ENCODE measurements at regions not wholly inside any gene's neighbourhood (a gene's known extent, or its start where the extent isn't known, plus 50 kb on each side); places are given as distances from the start of the nearest gene placed in this dataset.

- H3K4me1 ChIP-seq (ENCODE audit: control insufficient read depth, insufficient read depth, low read length) = no peaks in the 10 kb centered on the region
- no peak for DNase-seq
- H3K9me3 ChIP-seq (ENCODE audit: control insufficient read depth, low read depth, low read length) = no peaks in the 10 kb centered on the region
- H3K27ac ChIP-seq (ENCODE audit: low read length) = no peak overlapping the region
- no peaks in the 10 kb centered on the region for H3K36me3 ChIP-seq (ENCODE audit: control insufficient read depth, insufficient read depth, low read length)
- H3K27me3 ChIP-seq (ENCODE audit: control insufficient read depth, insufficient read depth, low read length) = no peaks in the 10 kb centered on the region
- 100% methylated on average over 1 of the region's 3 CpGs for WGBS (ENCODE audit: insufficient coverage, low lambda C conversion rate)
- no peak overlapping the region for H3K4me3 ChIP-seq (ENCODE audit: low read length)
Observed at GRCh38 chr7:82629583-82629982, 186.0 kb upstream of the CACNA2D1 start.

- no peaks in the 10 kb centered on the region for H3K4me1 ChIP-seq (ENCODE audit: control insufficient read depth, insufficient read depth, low read length)
- no peaks in the 10 kb centered on the region for H3K9me3 ChIP-seq (ENCODE audit: control insufficient read depth, low read depth, low read length)
- H3K27ac ChIP-seq (ENCODE audit: low read length) = no peak overlapping the region
- no peaks in the 10 kb centered on the region for H3K36me3 ChIP-seq (ENCODE audit: control insufficient read depth, insufficient read depth, low read length)
- no peak for DNase-seq
- H3K27me3 ChIP-seq (ENCODE audit: control insufficient read depth, insufficient read depth, low read length) = peaks cover 3% of the 10 kb centered on the region
- no CpG with 5 or more reads among the region's 2 CpGs for WGBS (ENCODE audit: insufficient coverage, low lambda C conversion rate)
- no peak overlapping the region for H3K4me3 ChIP-seq (ENCODE audit: low read length)
Observed at GRCh38 chr7:82625377-82625776, 181.8 kb upstream of the CACNA2D1 start.

- no CpG with 5 or more reads among the region's 1 CpG for WGBS (ENCODE audit: insufficient coverage, low lambda C conversion rate)
- H3K27me3 ChIP-seq (ENCODE audit: control insufficient read depth, insufficient read depth, low read length) = peaks cover 4% of the 10 kb centered on the region
Observed at GRCh38 chr7:82624965-82625364, 181.4 kb upstream of the CACNA2D1 start.

GRCh38 chr7:82624337-82624736 is 180.8 kb upstream of the CACNA2D1 start:
- H3K4me1 ChIP-seq (ENCODE audit: control insufficient read depth, insufficient read depth, low read length) = no peaks in the 10 kb centered on the region
- no peak overlapping the region for H3K27ac ChIP-seq (ENCODE audit: low read length)
- no peaks in the 10 kb centered on the region for H3K9me3 ChIP-seq (ENCODE audit: control insufficient read depth, low read depth, low read length)
- peaks cover 4% of the 10 kb centered on the region for H3K27me3 ChIP-seq (ENCODE audit: control insufficient read depth, insufficient read depth, low read length)
- DNase-seq = no peak
- no CpG with 5 or more reads among the region's 2 CpGs for WGBS (ENCODE audit: insufficient coverage, low lambda C conversion rate)
- no peak overlapping the region for H3K4me3 ChIP-seq (ENCODE audit: low read length)
- H3K36me3 ChIP-seq (ENCODE audit: control insufficient read depth, insufficient read depth, low read length) = no peaks in the 10 kb centered on the region

More at GRCh38 chr7:82624965-82625364, 181.4 kb upstream of the CACNA2D1 start:
- H3K4me1 ChIP-seq (ENCODE audit: control insufficient read depth, insufficient read depth, low read length) = no peaks in the 10 kb centered on the region
- H3K36me3 ChIP-seq (ENCODE audit: control insufficient read depth, insufficient read depth, low read length) = no peaks in the 10 kb centered on the region
- no peak overlapping the region for H3K4me3 ChIP-seq (ENCODE audit: low read length)
- H3K9me3 ChIP-seq (ENCODE audit: control insufficient read depth, low read depth, low read length) = no peaks in the 10 kb centered on the region
- no peak overlapping the region for H3K27ac ChIP-seq (ENCODE audit: low read length)
- no peak for DNase-seq

DNA sequence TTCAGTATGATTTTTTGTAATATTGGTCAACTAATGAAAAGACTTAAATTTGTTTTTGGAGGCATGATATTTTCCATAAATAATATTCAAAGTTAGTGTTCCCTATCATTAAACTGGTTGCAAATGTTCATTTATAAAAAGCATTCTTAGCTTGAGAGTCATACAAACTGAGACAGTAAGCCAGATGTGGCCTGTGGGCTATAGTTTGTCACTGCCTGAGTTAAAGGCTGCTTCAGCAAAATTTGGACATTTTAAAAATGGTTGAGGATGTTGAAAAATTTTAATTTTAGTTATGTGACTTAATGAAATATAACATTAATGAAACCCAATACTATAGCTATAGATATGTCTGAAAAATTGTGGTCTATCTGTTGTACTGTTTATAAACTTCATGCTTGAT is 180.2 kb upstream of the CACNA2D1 start:
- peaks cover 4% of the 10 kb centered on the region for H3K27me3 ChIP-seq (ENCODE audit: control insufficient read depth, insufficient read depth, low read length)
- DNase-seq = no peak
- H3K4me3 ChIP-seq (ENCODE audit: low read length) = no peak overlapping the region
- H3K9me3 ChIP-seq (ENCODE audit: control insufficient read depth, low read depth, low read length) = no peaks in the 10 kb centered on the region
- no peak overlapping the region for H3K27ac ChIP-seq (ENCODE audit: low read length)
- no peaks in the 10 kb centered on the region for H3K36me3 ChIP-seq (ENCODE audit: control insufficient read depth, insufficient read depth, low read length)
- no peaks in the 10 kb centered on the region for H3K4me1 ChIP-seq (ENCODE audit: control insufficient read depth, insufficient read depth, low read length)

GRCh38 chr7:82617156-82617555 is 173.6 kb upstream of the CACNA2D1 start:
- no peak for DNase-seq
- peaks cover 4% of the 10 kb centered on the region for H3K27me3 ChIP-seq (ENCODE audit: control insufficient read depth, insufficient read depth, low read length)
- H3K4me1 ChIP-seq (ENCODE audit: control insufficient read depth, insufficient read depth, low read length) = no peaks in the 10 kb centered on the region
- whole genome bisulfite sequencing (ENCODE audit: insufficient coverage, low lambda C conversion rate) = no CpG with 5 or more reads among the region's 1 CpG
- no peaks in the 10 kb centered on the region for H3K9me3 ChIP-seq (ENCODE audit: control insufficient read depth, low read depth, low read length)
- no peak overlapping the region for H3K4me3 ChIP-seq (ENCODE audit: low read length)
- no peaks in the 10 kb centered on the region for H3K36me3 ChIP-seq (ENCODE audit: control insufficient read depth, insufficient read depth, low read length)
- no peak overlapping the region for H3K27ac ChIP-seq (ENCODE audit: low read length)

DNA sequence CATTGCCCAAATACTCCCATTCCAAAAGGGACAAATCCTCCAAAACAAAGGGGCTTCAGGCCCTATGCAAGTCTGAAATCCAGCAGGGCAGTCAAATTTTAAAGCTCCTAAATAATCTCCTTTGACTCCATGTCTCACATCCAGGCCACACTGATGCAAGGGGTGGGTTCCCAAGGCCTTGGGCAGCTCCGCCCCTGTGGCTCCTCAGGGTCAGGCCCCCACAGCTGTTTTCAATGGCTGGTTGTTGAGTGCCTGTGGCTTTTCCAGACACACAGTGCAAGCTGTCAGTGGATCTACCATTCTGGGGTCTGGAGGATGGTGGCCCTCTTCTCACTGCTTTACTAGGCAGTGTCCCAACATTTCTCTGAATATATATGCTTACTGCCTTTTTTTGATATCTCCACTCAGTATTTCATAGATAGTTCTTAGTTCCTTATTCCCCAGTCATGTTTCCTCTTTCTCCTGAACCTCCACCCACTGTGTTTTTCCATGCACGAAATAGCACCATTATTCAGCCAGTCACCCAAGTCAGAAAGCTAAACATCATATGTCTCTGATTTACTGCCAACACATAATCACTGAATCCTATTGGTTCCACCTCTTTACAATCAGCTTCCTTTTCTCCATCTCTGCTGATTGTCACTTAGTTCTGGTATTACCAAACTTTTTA is 172.6 kb upstream of the CACNA2D1 start:
- 80% methylated on average over 1 of the region's 2 CpGs for WGBS (ENCODE audit: insufficient coverage, low lambda C conversion rate)
- Histone ChIP-seq H3K27ac (ENCODE audit: low read length) (no peak overlapping the region), H3K4me1 (ENCODE audit: control insufficient read depth, insufficient read depth, low read length) (no peaks in the 10 kb centered on the region), H3K9me3 (ENCODE audit: control insufficient read depth, low read depth, low read length) (no peaks in the 10 kb centered on the region), H3K27me3 (ENCODE audit: control insufficient read depth, insufficient read depth, low read length) (peaks cover 4% of the 10 kb centered on the region), H3K36me3 (ENCODE audit: control insufficient read depth, insufficient read depth, low read length) (no peaks in the 10 kb centered on the region), H3K4me3 (ENCODE audit: low read length) (no peak overlapping the region)
- DNase-seq = no peak

DNA sequence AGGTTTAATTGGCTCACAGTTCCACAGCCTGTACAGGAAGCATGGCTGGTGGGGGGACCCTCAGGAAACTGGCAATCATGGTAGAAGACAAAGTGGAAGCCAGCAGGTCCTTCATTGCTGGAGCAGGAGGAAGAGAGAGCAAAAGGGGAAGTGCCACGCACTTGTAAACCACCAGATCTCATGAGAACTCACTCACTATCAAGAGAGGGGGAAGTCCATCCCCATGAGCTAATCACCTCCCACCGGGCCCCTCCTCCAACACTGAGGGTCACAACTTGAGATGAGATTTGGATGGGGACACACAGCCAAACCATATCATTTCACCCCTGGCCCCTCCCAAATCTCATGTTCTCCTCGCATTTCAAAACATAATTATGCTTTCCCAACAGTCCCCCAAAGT is 171.9 kb upstream of the CACNA2D1 start:
- Histone ChIP-seq H3K27me3 (ENCODE audit: control insufficient read depth, insufficient read depth, low read length) (peaks cover 3% of the 10 kb centered on the region), H3K4me1 (ENCODE audit: control insufficient read depth, insufficient read depth, low read length) (no peaks in the 10 kb centered on the region), H3K4me3 (ENCODE audit: low read length) (no peak overlapping the region), H3K36me3 (ENCODE audit: control insufficient read depth, insufficient read depth, low read length) (no peaks in the 10 kb centered on the region), H3K27ac (ENCODE audit: low read length) (no peak overlapping the region), H3K9me3 (ENCODE audit: control insufficient read depth, low read depth, low read length) (no peaks in the 10 kb centered on the region)
- DNase-seq = no peak
- WGBS (ENCODE audit: insufficient coverage, low lambda C conversion rate) = 100% methylated on average over 1 of the region's 3 CpGs

GRCh38 chr7:82609746-82610145 is 166.2 kb upstream of the CACNA2D1 start:
- Histone ChIP-seq H3K4me3 (ENCODE audit: low read length) (no peak overlapping the region), H3K4me1 (ENCODE audit: control insufficient read depth, insufficient read depth, low read length) (no peaks in the 10 kb centered on the region), H3K27me3 (ENCODE audit: control insufficient read depth, insufficient read depth, low read length) (no peaks in the 10 kb centered on the region), H3K9me3 (ENCODE audit: control insufficient read depth, low read depth, low read length) (no peaks in the 10 kb centered on the region), H3K36me3 (ENCODE audit: control insufficient read depth, insufficient read depth, low read length) (no peaks in the 10 kb centered on the region), H3K27ac (ENCODE audit: low read length) (no peak overlapping the region)
- DNase-seq = no peak

- H3K36me3 ChIP-seq (ENCODE audit: control insufficient read depth, insufficient read depth, low read length) = no peaks in the 10 kb centered on the region
- 57% methylated on average over 2 of the region's 4 CpGs for WGBS (ENCODE audit: insufficient coverage, low lambda C conversion rate)
Observed at GRCh38 chr7:82605247-82605864, 161.8 kb upstream of the CACNA2D1 start.

DNA sequence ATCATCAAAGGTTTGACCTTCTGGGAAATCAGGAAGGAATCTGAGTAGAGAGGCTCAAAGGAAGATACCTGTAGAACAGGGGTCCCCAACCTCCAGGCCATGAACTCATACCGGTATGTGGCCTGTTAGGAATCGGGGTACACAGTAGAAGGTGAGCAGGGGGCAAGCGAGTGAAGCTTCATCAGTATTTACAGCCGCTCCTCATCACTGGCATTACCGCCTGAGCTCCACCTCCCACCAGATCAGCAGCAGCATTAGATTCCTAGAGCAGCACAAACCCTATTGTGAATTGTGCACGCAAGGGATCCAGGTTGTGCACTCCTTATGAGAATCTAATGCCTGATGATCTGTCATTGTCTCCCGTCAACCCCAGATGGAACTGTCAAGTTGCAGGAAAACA is 158.5 kb upstream of the CACNA2D1 start:
- H3K27ac ChIP-seq (ENCODE audit: low read length) = no peak overlapping the region
- DNase-seq = no peak
- H3K4me3 ChIP-seq (ENCODE audit: low read length) = no peak overlapping the region
- no peaks in the 10 kb centered on the region for H3K9me3 ChIP-seq (ENCODE audit: control insufficient read depth, low read depth, low read length)
- no peaks in the 10 kb centered on the region for H3K27me3 ChIP-seq (ENCODE audit: control insufficient read depth, insufficient read depth, low read length)
- WGBS (ENCODE audit: insufficient coverage, low lambda C conversion rate) = no CpG with 5 or more reads among the region's 7 CpGs
- H3K36me3 ChIP-seq (ENCODE audit: control insufficient read depth, insufficient read depth, low read length) = no peaks in the 10 kb centered on the region
- no peaks in the 10 kb centered on the region for H3K4me1 ChIP-seq (ENCODE audit: control insufficient read depth, insufficient read depth, low read length)

More at GRCh38 chr7:82605247-82605864, 161.8 kb upstream of the CACNA2D1 start:
- Histone ChIP-seq H3K9me3 (ENCODE audit: control insufficient read depth, low read depth, low read length) (no peaks in the 10 kb centered on the region), H3K27ac (ENCODE audit: low read length) (no peak overlapping the region), H3K4me3 (ENCODE audit: low read length) (no peak overlapping the region), H3K27me3 (ENCODE audit: control insufficient read depth, insufficient read depth, low read length) (no peaks in the 10 kb centered on the region), H3K4me1 (ENCODE audit: control insufficient read depth, insufficient read depth, low read length) (no peaks in the 10 kb centered on the region)
- DNase-seq = no peak

Measured in large intestine (tissue), 3 donors.